ENCODE measurements at regions not wholly inside any gene's neighbourhood (a gene's known extent, or its start where the extent isn't known, plus 50 kb on each side); places are given as distances from the start of the nearest gene placed in this dataset.

DNA sequence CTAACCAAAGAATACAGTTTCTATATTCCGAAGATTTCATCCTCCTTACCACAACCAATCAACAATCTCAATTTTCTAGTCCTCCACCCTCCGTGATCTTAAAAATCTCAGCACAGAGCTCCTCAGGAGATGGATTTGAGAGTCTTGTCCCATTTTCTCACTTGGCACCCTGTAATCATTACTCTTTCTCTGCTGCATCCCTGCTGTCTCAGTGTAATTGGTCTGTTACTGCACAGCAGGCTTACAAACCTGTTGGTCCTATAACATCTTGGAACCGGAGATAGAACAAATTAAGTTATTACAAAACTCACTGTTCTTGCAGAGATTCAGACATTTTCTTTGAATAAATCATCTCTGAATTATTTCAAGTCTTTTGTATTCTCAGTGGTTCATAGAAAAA is 1227.2 kb downstream of the JRKL start:
- Histone ChIP-seq H2BK12ac (ENCODE audit: insufficient read length, low read depth, low read length) (no peak overlapping the region), H2AFZ (ENCODE audit: low read length) (no peak overlapping the region), H3K4me1 (ENCODE audit: insufficient read depth, low read length) (no peaks in the 10 kb centered on the region), H3K4ac (ENCODE audit: low read depth, low read length) (no peak overlapping the region), H4K91ac (ENCODE audit: insufficient read length, low read depth, low read length) (no peak overlapping the region), H2BK15ac (ENCODE audit: low read depth, low read length) (no peak overlapping the region), H3K27me3 (ENCODE audit: insufficient read depth, low read length) (no peaks in the 10 kb centered on the region), H3K23me2 (ENCODE audit: insufficient read length, low read depth, low read length, poor library complexity, severe bottlenecking) (no peaks in the 10 kb centered on the region), H4K20me1 (ENCODE audit: control insufficient read depth, insufficient read depth, insufficient read length) (no peaks in the 10 kb centered on the region), H3K9me3 (ENCODE audit: control insufficient read depth, low read depth, low read length) (peaks cover 5% of the 10 kb centered on the region), H2BK120ac (ENCODE audit: low read depth, low read length, poor library complexity, severe bottlenecking) (no peak overlapping the region), H3K56ac (ENCODE audit: insufficient read length, low read depth, low read length) (no peak overlapping the region), H2BK5ac (ENCODE audit: insufficient read length, low read length) (no peak overlapping the region), H3T11ph (ENCODE audit: low read length) (no peak overlapping the region), H4K8ac (replicated peaks; ENCODE audit: insufficient read length, low read depth, low read length) (no peak overlapping the region), H3K18ac (ENCODE audit: insufficient read length, low read depth, low read length) (no peak overlapping the region), H4K5ac (ENCODE audit: insufficient read length, low read depth, low read length) (no peak overlapping the region), H3K79me2 (ENCODE audit: insufficient read depth, low read length) (no peaks in the 10 kb centered on the region), H3K79me1 (ENCODE audit: insufficient read depth, low read depth, low read length, poor library complexity, severe bottlenecking) (no peaks in the 10 kb centered on the region), H3K27ac (ENCODE audit: insufficient read length, low read depth, low read length) (no peak overlapping the region), H2AK5ac (ENCODE audit: insufficient read length, low read length) (no peak overlapping the region), H3K14ac (ENCODE audit: insufficient read depth, low read length) (no peak overlapping the region), H3K4me2 (ENCODE audit: insufficient read depth, insufficient read length, low read length) (no peak overlapping the region), H2BK20ac (ENCODE audit: low read depth, low read length, poor library complexity, severe bottlenecking) (no peak overlapping the region), H3K9ac (ENCODE audit: extremely low read depth, insufficient read length, low read length) (no peak overlapping the region), H3K23ac (ENCODE audit: insufficient read length, low read depth, low read length) (no peak overlapping the region)
- no CpG with 5 or more reads among the region's 3 CpGs for WGBS (ENCODE audit: extremely low coverage, insufficient read length, low lambda C conversion rate)
- Mint-ChIP-seq H3K9me3 (peaks cover 5 to 7% of the 10 kb centered on the region in 2 experiments; a peak in 4 of 5 replicates), H3K36me3 (ENCODE audit: insufficient read depth in 1 of 3, low read depth in 3 of 3) (peaks cover 4 to 8% (median 6%) of the 10 kb centered on the region in 3 experiments), H3K4me1 (no peaks in the 10 kb centered on the region), H3K4me3 (no peak overlapping the region), H3K27ac (no peak overlapping the region), H3K27me3 (ENCODE audit: low read depth) (no peaks in the 10 kb centered on the region)
- DNase-seq: no peak
- no peak for TF ChIP-seq CTCF (conservative IDR thresholded peaks at IDR 0.05)
